SK-N-SH (cell line): ENCODE measurements at regions not wholly inside any gene's neighbourhood (a gene's known extent, or its start where the extent isn't known, plus 50 kb on each side); places are given as distances from the start of the nearest gene placed in this dataset.

Experiments used
- EZH2phosphoT487 ChIP-seq: fragments of 200-600 bp; sonication (generic); IDR thresholded peaks from 2 replicates; pipeline ENCODE4 v1.6.1; 2017; ENCODE audit warnings: low read depth, mixed run types, mild to moderate bottlenecking, antibody characterized with exemption, moderate library complexity, borderline replicate concordance
- FOXJ3 ChIP-seq: sonication (generic); formaldehyde crosslinking; IDR thresholded peaks from 2 replicates; pipeline ENCODE4 v1.5.1; 2020; ENCODE audit warnings: mild to moderate bottlenecking, missing genetic modification reagents
- SMC3 ChIP-seq: IDR thresholded peaks from 2 replicates; pipeline ENCODE4 v1.6.1; 2012; ENCODE audit warnings: low read depth, low read length, improper control_type of control experiment
- TEAD4 ChIP-seq: IDR thresholded peaks from 2 replicates; pipeline ENCODE4 v1.4.0; 2012; ENCODE audit warnings: mild to moderate bottlenecking, borderline replicate concordance; ENCODE audit not compliant: insufficient read depth
- TF ChIP-seq, protein P1 (sequence below): IDR thresholded peaks from 2 replicates; pipeline ENCODE4 v1.6.1; 2012; ENCODE audit warnings: mild to moderate bottlenecking, low read depth, low read length, moderate library complexity
- TF ChIP-seq, protein P2 (sequence below): fragments of 200-600 bp; sonication (generic); IDR thresholded peaks from 2 replicates; pipeline ENCODE4 v1.6.1; 2017; ENCODE audit warnings: antibody characterized with exemption, mild to moderate bottlenecking, moderate library complexity
- TF ChIP-seq, protein P3 (sequence below): IDR thresholded peaks from 2 replicates; pipeline ENCODE4; 2012

DNA sequence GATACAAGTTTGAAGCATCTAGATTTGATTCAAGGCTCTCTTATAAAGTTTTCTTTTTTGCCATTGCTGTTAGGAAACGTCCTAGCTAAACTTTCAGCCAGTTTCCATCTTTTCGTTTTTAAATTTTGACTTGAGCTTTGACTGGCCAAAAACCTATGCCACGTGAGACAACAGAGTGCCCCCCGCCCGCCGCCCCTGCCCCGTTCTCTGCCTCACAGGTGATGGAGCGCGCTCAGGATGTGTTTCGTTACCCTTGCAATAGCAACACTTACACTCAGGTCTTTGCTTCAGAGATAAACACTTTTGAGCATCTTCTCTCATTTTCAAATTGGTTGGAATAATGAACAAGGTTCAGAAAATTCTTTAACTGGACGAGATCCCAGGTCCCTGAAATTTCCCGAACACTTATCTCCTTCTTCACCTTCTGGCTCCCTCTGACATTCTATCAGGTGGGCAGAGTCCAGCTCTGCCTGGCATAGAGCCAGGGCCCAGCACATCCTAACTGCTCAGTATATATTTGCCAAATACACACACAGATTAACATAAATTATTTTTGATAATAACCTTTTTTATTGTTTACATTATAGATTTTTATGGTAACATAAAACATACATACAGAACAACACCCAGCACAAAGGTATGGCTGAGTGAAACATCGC is 301.1 kb downstream of the IRS2 start:
- TF ChIP-seq TEAD4 = no peak
- TF ChIP-seq, protein P1, sequence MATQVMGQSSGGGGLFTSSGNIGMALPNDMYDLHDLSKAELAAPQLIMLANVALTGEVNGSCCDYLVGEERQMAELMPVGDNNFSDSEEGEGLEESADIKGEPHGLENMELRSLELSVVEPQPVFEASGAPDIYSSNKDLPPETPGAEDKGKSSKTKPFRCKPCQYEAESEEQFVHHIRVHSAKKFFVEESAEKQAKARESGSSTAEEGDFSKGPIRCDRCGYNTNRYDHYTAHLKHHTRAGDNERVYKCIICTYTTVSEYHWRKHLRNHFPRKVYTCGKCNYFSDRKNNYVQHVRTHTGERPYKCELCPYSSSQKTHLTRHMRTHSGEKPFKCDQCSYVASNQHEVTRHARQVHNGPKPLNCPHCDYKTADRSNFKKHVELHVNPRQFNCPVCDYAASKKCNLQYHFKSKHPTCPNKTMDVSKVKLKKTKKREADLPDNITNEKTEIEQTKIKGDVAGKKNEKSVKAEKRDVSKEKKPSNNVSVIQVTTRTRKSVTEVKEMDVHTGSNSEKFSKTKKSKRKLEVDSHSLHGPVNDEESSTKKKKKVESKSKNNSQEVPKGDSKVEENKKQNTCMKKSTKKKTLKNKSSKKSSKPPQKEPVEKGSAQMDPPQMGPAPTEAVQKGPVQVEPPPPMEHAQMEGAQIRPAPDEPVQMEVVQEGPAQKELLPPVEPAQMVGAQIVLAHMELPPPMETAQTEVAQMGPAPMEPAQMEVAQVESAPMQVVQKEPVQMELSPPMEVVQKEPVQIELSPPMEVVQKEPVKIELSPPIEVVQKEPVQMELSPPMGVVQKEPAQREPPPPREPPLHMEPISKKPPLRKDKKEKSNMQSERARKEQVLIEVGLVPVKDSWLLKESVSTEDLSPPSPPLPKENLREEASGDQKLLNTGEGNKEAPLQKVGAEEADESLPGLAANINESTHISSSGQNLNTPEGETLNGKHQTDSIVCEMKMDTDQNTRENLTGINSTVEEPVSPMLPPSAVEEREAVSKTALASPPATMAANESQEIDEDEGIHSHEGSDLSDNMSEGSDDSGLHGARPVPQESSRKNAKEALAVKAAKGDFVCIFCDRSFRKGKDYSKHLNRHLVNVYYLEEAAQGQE = no peak
- TF ChIP-seq, protein P2, sequence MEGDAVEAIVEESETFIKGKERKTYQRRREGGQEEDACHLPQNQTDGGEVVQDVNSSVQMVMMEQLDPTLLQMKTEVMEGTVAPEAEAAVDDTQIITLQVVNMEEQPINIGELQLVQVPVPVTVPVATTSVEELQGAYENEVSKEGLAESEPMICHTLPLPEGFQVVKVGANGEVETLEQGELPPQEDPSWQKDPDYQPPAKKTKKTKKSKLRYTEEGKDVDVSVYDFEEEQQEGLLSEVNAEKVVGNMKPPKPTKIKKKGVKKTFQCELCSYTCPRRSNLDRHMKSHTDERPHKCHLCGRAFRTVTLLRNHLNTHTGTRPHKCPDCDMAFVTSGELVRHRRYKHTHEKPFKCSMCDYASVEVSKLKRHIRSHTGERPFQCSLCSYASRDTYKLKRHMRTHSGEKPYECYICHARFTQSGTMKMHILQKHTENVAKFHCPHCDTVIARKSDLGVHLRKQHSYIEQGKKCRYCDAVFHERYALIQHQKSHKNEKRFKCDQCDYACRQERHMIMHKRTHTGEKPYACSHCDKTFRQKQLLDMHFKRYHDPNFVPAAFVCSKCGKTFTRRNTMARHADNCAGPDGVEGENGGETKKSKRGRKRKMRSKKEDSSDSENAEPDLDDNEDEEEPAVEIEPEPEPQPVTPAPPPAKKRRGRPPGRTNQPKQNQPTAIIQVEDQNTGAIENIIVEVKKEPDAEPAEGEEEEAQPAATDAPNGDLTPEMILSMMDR = no peak
- TF ChIP-seq EZH2phosphoT487 = no peak
- no peak for TF ChIP-seq SMC3
- no peak for TF ChIP-seq FOXJ3 (CRISPR knock-in tag)
- TF ChIP-seq, protein P3, sequence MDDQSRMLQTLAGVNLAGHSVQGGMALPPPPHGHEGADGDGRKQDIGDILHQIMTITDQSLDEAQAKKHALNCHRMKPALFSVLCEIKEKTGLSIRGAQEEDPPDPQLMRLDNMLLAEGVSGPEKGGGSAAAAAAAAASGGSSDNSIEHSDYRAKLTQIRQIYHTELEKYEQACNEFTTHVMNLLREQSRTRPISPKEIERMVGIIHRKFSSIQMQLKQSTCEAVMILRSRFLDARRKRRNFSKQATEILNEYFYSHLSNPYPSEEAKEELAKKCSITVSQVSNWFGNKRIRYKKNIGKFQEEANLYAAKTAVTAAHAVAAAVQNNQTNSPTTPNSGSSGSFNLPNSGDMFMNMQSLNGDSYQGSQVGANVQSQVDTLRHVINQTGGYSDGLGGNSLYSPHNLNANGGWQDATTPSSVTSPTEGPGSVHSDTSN = no peak
